Skin epidermis (tissue), 12 donors: ENCODE measurements at regions not wholly inside any gene's neighbourhood (a gene's known extent, or its start where the extent isn't known, plus 50 kb on each side); places are given as distances from the start of the nearest gene placed in this dataset.
"Not testable (repeated sequence)": the region's sequence is repeated elsewhere in the genome, so short reads cannot be mapped to it uniquely, and the experiment has no call there.

Source experiments
- H3K27ac ChIP-seq, 21 experiments: fragments of 200-600 bp; sonication (generic) in 11 of 21; one replicate each; pipeline ENCODE4 v1.5.0; 2020; ENCODE audit warnings: mild to moderate bottlenecking in 3 of 21, inconsistent platforms in 2 of 21, moderate library complexity in 2 of 21
- H3K4me3 ChIP-seq, 7 experiments: fragments of 200-600 bp; sonication (generic) in 2 of 7; one replicate each; pipeline ENCODE4 v1.5.0; 2020; ENCODE audit warnings: inconsistent platforms in 2 of 7, mild to moderate bottlenecking in 2 of 7, moderate library complexity in 1 of 7

- Histone ChIP-seq H3K27ac (no peak overlapping the region), H3K4me3 (no peak overlapping the region)
Measured at GRCh38 chr12:46635818-46636217, 190.0 kb downstream of the SLC38A4 start.

- H3K27ac ChIP-seq, result no peak overlapping the region
- no peak overlapping the region for H3K4me3 ChIP-seq
Measured at GRCh38 chr12:46629331-46630229, 196.2 kb downstream of the SLC38A4 start.

GRCh38 chr12:46628176-46628575 is 197.6 kb downstream of the SLC38A4 start:
- H3K27ac ChIP-seq, result no peak overlapping the region
- no peak overlapping the region for H3K4me3 ChIP-seq

GRCh38 chr12:46627686-46628085 is 198.1 kb downstream of the SLC38A4 start:
- H3K27ac ChIP-seq, result no peak overlapping the region
- H3K4me3 ChIP-seq, result no peak overlapping the region

- H3K4me3 ChIP-seq, H3K27ac ChIP-seq: not testable (repeated sequence)
Measured at GRCh38 chr12:46619474-46619873, 206.3 kb downstream of the SLC38A4 start.

- not testable (repeated sequence) for H3K27ac ChIP-seq, H3K4me3 ChIP-seq
Measured at GRCh38 chr12:46617737-46618136, 208.1 kb downstream of the SLC38A4 start.

- Histone ChIP-seq H3K4me3 (no peak overlapping the region), H3K27ac (no peak overlapping the region)
Measured at GRCh38 chr12:46617167-46617566, 208.6 kb downstream of the SLC38A4 start.

- H3K4me3 ChIP-seq, result no peak overlapping the region
- no peak overlapping the region for H3K27ac ChIP-seq
Measured at GRCh38 chr12:46610754-46611153, 215.0 kb downstream of the SLC38A4 start.

- H3K4me3 ChIP-seq, result no peak overlapping the region
- H3K27ac ChIP-seq, result peak overlapping the region in 4 of 21 experiments; percentile 16 to 72 (median 42)
Measured at GRCh38 chr12:46609674-46610073, 216.1 kb downstream of the SLC38A4 start.

- Histone ChIP-seq H3K4me3 (no peak overlapping the region), H3K27ac (peak overlapping the region in 11 of 21 experiments; percentile 9 to 72 (median 42))
Measured at GRCh38 chr12:46609273-46609623, 216.5 kb downstream of the SLC38A4 start.

- Histone ChIP-seq H3K4me3 (no peak overlapping the region), H3K27ac (peak overlapping the region in 13 of 21 experiments; percentile 9 to 72 (median 42))
Measured at GRCh38 chr12:46608431-46609272, 217.1 kb downstream of the SLC38A4 start.

- no peak overlapping the region for H3K27ac ChIP-seq
Measured at GRCh38 chr12:46604684-46605083, 221.1 kb downstream of the SLC38A4 start.

GRCh38 chr12:46603776-46604456 is 221.9 kb downstream of the SLC38A4 start:
- H3K4me3 ChIP-seq, result no peak overlapping the region
- H3K27ac ChIP-seq, result no peak overlapping the region

More at GRCh38 chr12:46604684-46605083, 221.1 kb downstream of the SLC38A4 start:
- no peak overlapping the region for H3K4me3 ChIP-seq

- Histone ChIP-seq H3K4me3 (no peak overlapping the region), H3K27ac (no peak overlapping the region)
Measured at GRCh38 chr12:46602474-46602873, 223.3 kb downstream of the SLC38A4 start.

- H3K4me3 ChIP-seq, result no peak overlapping the region
- peak overlapping the region in 2 of 21 experiments; percentile 6 to 62 for H3K27ac ChIP-seq
Measured at GRCh38 chr12:46590991-46591703, 218.6 kb upstream of the SLC38A2 start.

GRCh38 chr12:46585854-46586621 is 213.5 kb upstream of the SLC38A2 start:
- no peak overlapping the region for H3K4me3 ChIP-seq
- H3K27ac ChIP-seq, result peak overlapping the region in 1 of 21 experiments; percentile 23

GRCh38 chr12:46584098-46584497 is 211.5 kb upstream of the SLC38A2 start:
- H3K27ac ChIP-seq, H3K4me3 ChIP-seq: not testable (repeated sequence)

GRCh38 chr12:46581990-46582389 is 209.4 kb upstream of the SLC38A2 start:
- H3K4me3 ChIP-seq, H3K27ac ChIP-seq: not testable (repeated sequence)

- no peak overlapping the region for H3K27ac ChIP-seq
- H3K4me3 ChIP-seq, result no peak overlapping the region
Measured at GRCh38 chr12:46580445-46580844, 207.9 kb upstream of the SLC38A2 start.
